KBM-7 (cell line): ENCODE measurements at regions not wholly inside any gene's neighbourhood (a gene's known extent, or its start where the extent isn't known, plus 50 kb on each side); places are given as distances from the start of the nearest gene placed in this dataset.
"Not testable (repeated sequence)": the region's sequence is repeated elsewhere in the genome, so short reads cannot be mapped to it uniquely, and the experiment has no call there.

Source experiments
- DNase-seq: peaks from one replicate; pipeline ENCODE4 v3.0.0-alpha.2; 2015
- in situ Hi-C: fragments of 300-500 bp; cut with MboI; formaldehyde crosslinking; loops from 2 replicates; pipeline ENCODE4 v1.14.3; 2020; ENCODE audit warnings: low sequenced_read_pairs, low pct_unique_long_range_greater_than_20kb, mixed read lengths

- in situ Hi-C loops, result no loop called here
- no peak for DNase-seq
Measured at GRCh38 chr14:105937253-105938054, 411.1 kb downstream of the TMEM121 start.

DNA sequence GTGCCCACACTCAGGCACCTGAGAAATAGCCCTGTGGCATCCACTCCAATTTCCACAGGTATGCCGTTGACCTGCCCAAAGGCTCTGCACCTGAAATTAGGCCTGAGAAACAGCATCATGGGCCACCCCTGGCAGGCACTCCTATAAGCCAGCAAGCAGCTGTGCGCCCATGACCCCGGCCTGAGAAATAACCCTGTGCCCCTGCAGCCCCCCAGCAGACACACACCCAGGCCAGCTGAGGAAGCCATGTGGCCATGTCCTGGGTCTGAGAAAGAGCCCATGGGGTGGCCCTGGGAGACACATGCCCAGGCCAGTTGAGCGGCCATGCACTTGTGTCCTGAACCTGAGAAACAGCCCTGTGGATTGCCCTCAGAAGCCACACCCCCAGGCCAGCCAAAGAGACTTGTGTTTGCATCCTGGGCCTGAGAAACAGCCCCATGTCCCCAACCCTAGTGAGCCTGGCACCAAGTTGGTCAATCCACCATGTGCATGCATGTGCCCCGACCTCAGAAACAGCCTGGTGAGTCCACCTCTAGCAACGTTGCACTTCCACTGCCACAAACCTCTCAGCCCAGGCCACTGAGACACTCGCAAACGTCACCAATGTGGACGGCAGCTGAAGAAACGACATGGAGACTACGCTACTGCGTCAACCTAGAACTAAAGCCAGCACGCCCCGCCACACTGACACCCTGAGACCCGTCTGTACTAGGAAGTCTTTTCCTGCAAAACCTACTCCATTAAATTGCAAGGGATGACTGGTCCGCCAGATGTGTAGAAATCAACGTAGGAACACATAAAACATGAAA lies 411.9 kb downstream of the TMEM121 start:
- DNase-seq, result no peak
- in situ Hi-C loops, result no loop called here

- DNase-seq, result no peak
Measured at GRCh38 chr14:105938959-105939358, 412.6 kb downstream of the TMEM121 start.

DNA sequence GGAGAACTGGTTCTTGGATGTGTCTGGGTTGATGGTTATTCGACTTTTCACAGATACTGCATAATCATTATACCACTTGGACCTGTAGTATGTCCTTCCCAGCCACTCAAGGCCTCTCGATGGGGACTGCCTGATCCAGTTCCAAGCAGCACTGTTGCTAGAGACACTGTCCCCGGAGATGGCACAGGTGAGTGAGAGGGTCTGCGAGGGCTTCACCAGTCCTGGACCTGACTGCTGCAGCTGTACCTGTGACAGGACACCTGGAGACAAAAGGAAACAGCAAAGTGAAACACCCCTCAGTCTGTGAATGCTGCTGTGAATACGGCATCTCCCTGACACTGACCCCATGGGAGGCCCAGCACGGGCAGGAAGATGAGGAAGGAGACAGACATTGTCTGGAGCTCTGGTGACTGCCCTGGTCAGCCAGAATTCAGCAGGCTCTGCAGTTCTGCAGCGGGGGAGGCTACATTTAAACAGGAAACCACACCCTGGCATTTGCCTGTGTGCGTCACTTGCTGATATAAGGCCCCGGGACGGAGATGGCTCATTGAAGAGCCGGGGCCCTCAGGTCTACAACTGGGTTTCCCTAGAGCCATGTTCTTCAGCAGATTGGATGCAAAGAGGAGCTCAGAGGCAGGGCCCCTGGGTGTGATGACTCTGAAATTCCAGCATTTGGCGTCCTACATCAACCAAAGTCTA lies 413.6 kb downstream of the TMEM121 start:
- in situ Hi-C loops, result no loop called here
- no peak for DNase-seq

More at GRCh38 chr14:105938959-105939358, 412.6 kb downstream of the TMEM121 start:
- in situ Hi-C loops, result no loop called here

GRCh38 chr14:105940534-105941225 lies 414.3 kb downstream of the TMEM121 start:
- DNase-seq, result no peak
- in situ Hi-C loops, result no loop called here

DNA sequence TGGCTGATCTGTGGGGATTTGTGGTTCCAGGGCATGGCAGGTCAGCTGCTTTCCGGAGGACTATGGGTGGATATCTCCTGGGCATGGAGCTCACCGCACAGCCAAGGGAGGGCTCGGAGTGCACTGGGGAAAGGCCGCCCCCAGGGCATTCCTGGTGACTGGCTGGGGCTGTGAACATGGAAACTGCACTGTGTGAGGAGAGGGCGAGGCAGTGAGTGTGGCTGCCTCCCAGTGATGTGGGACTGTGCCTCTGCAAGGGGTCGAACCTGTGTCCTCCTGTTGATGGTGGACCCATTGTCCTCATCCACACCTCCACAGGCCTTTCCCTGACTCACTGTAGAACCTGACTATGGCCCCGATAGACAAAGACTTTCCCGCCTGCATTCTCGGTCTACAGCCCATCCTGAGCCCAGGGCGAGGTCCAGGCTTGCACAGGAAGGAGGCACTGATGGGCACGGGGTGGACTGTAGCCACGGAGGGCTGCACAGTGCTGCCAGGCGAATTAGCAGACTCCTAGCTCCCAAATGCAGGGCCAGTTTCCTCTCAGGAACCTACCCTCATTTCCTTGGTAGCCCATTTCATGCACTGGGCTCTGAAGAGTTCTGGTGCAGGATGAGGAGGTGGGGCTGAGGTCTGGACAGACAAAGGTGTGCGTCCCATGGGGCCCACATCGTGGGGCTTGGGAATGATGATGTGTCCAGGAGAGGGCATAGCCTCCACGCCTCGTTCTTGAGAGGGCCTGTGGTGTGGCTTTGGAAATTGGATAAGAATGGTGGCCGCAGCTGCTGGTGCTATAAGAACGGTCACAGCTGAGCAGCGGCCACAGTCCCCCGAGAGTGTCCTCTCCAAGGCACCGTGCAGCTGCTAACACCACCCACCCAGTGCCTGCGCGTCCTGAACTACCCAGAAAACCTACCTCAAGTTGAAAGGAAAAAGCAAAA lies 415.1 kb downstream of the TMEM121 start:
- no peak for DNase-seq
- in situ Hi-C loops, result no loop called here

DNA sequence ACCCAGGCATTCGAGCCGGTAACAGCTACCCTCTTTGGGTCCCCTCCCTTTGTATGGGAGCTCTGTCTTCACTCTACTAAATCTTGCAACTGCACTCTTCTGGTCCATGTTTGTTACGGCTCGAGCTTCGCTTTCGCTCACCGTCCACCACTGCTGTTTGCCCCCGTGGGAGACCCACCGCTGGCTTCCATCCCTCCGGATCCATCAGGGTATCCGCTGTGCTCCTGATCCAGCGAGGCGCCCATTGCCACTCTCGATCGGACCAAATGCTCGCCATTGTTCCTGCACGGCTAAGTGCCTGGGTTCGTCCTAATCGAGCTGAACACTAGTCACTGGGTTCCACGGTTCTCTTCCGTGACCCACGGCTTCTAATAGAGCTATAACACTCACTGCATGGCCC lies 416.3 kb downstream of the TMEM121 start:
- DNase-seq, in situ Hi-C loops: not testable (repeated sequence)

- in situ Hi-C loops, result no loop called here
- DNase-seq, result no peak
Measured at GRCh38 chr14:105943973-105944602, 417.7 kb downstream of the TMEM121 start.

GRCh38 chr14:105944632-105945610 lies 418.5 kb downstream of the TMEM121 start:
- in situ Hi-C loops, result no loop called here
- DNase-seq, result peak; percentile 83

DNA sequence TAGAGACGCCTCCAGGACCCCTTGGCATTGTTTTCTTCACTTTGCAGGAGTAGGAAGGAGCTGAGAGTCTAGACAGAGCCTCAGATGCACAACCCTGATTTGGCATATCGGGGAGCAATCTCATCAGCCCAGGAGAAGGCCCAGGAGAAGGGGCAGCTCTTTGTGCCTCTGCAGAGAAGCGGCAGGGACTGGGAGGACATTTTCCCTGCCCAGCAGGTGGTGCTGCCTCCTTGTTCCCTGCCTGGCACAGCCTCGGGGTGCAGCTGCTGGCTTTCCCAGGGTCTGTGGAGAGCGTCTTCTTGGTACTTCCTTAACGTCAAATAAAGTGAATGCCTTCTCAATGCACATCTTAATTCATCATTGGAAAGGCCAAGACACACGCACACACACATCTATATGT lies 419.5 kb downstream of the TMEM121 start:
- DNase-seq, result peak; percentile 43
- in situ Hi-C loops, result no loop called here

DNA sequence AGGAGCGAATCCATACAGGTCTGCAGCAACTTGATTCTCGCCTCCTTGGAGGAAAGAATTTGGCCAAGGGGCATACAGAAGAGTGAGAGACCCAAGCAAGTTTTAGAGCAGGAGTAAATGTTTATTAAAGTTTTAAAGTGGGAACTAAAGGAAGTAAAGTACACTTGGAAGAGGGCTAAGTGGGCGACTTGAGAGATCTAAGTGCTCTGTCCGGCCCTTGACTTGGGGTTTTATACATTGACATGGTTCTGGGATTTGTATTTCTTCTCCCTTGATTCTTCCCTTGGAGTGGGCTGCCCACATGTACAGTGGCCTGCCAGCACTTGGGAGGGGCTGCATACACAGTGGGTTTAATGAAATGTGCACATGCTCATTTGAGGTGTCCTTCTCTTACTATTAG lies 421.2 kb downstream of the TMEM121 start:
- in situ Hi-C loops, result no loop called here
- no peak for DNase-seq

- in situ Hi-C loops, result not testable (repeated sequence)
- peak; percentile 53 for DNase-seq
Measured at GRCh38 chr14:105948955-105949354, 422.6 kb downstream of the TMEM121 start.

DNA sequence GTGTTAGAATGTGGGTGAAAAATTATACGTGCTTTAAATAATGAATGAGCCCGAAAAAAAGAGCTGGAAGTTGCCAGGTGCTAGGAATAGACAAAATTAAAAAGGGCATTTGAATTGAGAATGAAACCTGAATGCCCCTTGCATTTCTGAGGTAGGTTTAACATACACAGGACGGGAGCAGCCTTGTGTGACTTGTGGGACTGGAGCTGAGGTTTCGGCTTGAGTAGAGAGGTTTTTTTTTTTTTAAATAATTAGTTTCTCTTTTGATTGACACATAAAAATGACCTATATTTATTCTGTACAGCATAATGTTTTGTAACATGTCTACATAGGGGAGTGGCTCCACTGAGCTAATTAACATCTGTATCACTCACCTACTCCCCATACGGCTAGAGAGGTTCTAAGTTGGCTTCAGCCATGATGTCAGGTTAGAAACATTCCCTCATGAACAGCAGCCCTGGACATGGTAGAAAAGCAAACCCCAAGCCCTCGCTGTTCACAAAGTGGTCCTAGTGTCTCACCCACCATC lies 424.0 kb downstream of the TMEM121 start:
- in situ Hi-C loops, DNase-seq: not testable (repeated sequence)

GRCh38 chr14:105951399-105951798 lies 425.0 kb downstream of the TMEM121 start:
- in situ Hi-C loops, result no loop called here
- DNase-seq, result no peak

GRCh38 chr14:105952222-105952621 lies 425.8 kb downstream of the TMEM121 start:
- no peak for DNase-seq
- in situ Hi-C loops, result no loop called here

- in situ Hi-C loops, result no loop called here
Measured at GRCh38 chr14:105952826-105953225, 426.4 kb downstream of the TMEM121 start.

More at GRCh38 chr14:105952826-105953225, 426.4 kb downstream of the TMEM121 start:
- no peak for DNase-seq
